ENCODE measurements at regions not wholly inside any gene's neighbourhood (a gene's known extent, or its start where the extent isn't known, plus 50 kb on each side); places are given as distances from the start of the nearest gene placed in this dataset.

GRCh38 chr10:3263747-3264146, 91.2 kb upstream of the PITRM1 start:
- POLR2A ChIA-PET (ENCODE audit: low non-redundant PET): no interaction called here
- DNase-seq (ENCODE audit: low spot score): no peak
- H3K27ac ChIP-seq: no peak overlapping the region
- CTCF ChIA-PET: no interaction called here
- TF ChIP-seq CTCF (conservative IDR thresholded peaks at IDR 0.05; ENCODE audit: low read depth): no peak

GRCh38 chr10:3263082-3263481, 90.5 kb upstream of the PITRM1 start:
- no peak for TF ChIP-seq CTCF (conservative IDR thresholded peaks at IDR 0.05; ENCODE audit: low read depth)
- ChIA-PET CTCF (no interaction called here), POLR2A (ENCODE audit: low non-redundant PET) (no interaction called here)
- no peak for DNase-seq (ENCODE audit: low spot score)
- H3K27ac ChIP-seq: no peak overlapping the region

DNA sequence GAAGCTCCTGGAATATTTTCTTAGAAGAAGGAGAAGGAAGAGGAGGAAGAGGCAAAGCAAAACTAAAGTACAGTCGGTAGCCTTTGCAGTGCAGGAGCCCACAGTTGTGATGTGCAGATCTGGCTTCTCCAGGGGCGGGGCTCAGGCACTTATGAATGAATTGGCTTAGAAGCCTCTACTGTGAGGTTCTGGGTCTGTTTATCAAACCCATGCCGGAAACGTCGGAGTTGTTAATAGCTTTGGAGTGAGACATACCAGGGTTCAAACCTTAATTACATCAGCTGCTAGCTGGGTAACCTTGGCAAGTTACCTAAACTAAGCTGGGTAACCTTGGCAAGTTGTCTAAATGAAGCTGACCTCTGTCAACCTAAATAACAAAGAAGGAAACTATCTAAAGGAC, 89.3 kb upstream of the PITRM1 start:
- ChIA-PET POLR2A (ENCODE audit: low non-redundant PET) (no interaction called here), CTCF (no interaction called here)
- TF ChIP-seq CTCF (conservative IDR thresholded peaks at IDR 0.05; ENCODE audit: low read depth): no peak
- no peak for DNase-seq (ENCODE audit: low spot score)
- H3K27ac ChIP-seq: no peak overlapping the region

GRCh38 chr10:3260066-3260834, 87.7 kb upstream of the PITRM1 start:
- POLR2A ChIA-PET (ENCODE audit: low non-redundant PET): no interaction called here
- DNase-seq (ENCODE audit: low spot score): no peak
- CTCF ChIA-PET: no interaction called here
- TF ChIP-seq CTCF (conservative IDR thresholded peaks at IDR 0.05; ENCODE audit: low read depth): no peak
- H3K27ac ChIP-seq: no peak overlapping the region

DNA sequence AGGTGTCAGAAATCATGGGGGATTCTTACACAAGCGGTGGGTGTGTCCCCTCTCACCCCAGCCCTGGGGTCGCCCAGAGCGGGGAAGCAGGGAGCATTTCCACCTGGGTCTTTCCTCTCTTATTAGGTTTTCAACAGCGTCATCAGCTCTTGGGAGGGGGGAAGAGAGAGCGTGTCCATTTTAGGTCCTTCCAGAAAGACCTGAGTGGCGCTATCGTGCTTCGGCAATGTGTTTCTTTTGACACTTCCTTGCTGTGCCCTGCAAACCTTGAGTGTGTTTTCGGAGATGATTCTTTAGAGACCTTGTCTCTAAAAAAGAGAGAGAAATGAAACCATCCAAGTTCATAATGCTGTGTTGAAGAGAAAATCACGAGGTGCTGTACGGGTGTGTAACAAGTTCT, 86.9 kb upstream of the PITRM1 start:
- no peak for DNase-seq (ENCODE audit: low spot score)
- no peak overlapping the region for H3K27ac ChIP-seq
- TF ChIP-seq CTCF (conservative IDR thresholded peaks at IDR 0.05; ENCODE audit: low read depth): no peak
- ChIA-PET POLR2A (ENCODE audit: low non-redundant PET) (no interaction called here), CTCF (no interaction called here)

DNA sequence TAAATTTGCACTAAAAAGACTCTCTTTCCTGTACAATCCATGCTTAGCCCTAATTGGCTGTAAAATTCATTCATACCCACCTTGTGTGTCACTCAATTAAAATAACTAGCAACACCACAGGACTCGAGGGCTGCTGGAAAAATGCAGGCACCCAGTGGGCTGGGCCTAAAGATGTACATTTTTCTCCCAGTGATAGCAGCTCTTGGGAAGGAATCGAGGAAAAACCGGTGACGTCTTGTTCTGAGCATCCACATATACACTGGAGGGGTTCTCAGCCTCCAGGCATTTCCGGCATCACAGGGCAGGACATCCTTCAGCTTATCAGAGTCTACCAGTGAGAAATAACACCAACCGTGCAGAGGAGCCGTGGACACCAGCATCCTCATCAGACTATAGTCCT, 85.8 kb upstream of the PITRM1 start:
- TF ChIP-seq CTCF (conservative IDR thresholded peaks at IDR 0.05; ENCODE audit: low read depth): no peak
- no peak overlapping the region for H3K27ac ChIP-seq
- DNase-seq (ENCODE audit: low spot score): no peak
- POLR2A ChIA-PET (ENCODE audit: low non-redundant PET): no interaction called here
- CTCF ChIA-PET: no interaction called here
